ENCODE measurements at regions not wholly inside any gene's neighbourhood (a gene's known extent, or its start where the extent isn't known, plus 50 kb on each side); places are given as distances from the start of the nearest gene placed in this dataset.

DNA sequence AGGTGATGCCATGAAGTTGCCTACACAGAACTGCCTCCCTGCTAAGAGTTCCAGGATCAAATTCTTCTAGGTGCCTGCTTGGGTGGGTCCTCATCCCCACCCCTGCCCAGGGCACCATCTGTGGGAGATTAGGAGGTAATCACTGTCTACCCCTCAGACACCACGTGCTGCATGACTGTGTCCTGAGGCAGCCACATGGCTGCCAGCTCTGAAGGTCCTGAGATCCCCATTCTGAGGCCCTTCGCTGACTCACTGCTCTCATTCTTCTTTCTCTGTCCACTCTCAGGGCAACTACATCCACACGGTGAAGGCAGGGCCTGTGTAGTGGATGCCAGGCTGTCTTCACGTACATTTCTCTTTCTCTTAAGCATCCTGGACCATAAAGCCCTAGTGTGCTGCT, 222.9 kb upstream of the ANKRD55 start:
- TF ChIP-seq, protein P1, sequence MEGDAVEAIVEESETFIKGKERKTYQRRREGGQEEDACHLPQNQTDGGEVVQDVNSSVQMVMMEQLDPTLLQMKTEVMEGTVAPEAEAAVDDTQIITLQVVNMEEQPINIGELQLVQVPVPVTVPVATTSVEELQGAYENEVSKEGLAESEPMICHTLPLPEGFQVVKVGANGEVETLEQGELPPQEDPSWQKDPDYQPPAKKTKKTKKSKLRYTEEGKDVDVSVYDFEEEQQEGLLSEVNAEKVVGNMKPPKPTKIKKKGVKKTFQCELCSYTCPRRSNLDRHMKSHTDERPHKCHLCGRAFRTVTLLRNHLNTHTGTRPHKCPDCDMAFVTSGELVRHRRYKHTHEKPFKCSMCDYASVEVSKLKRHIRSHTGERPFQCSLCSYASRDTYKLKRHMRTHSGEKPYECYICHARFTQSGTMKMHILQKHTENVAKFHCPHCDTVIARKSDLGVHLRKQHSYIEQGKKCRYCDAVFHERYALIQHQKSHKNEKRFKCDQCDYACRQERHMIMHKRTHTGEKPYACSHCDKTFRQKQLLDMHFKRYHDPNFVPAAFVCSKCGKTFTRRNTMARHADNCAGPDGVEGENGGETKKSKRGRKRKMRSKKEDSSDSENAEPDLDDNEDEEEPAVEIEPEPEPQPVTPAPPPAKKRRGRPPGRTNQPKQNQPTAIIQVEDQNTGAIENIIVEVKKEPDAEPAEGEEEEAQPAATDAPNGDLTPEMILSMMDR (conservative IDR thresholded peaks at IDR 0.05 in 1 of 2, IDR thresholded peaks at IDR 0.05 in 1 of 2; ENCODE audit: extremely low read depth in 1 of 2, insufficient read depth in 1 of 2, low read depth in 1 of 2, low read length in 2 of 2) = no peak
- TF ChIP-seq EZH2 (IDR thresholded peaks at IDR 0.05; ENCODE audit: borderline replicate concordance, low read length) = no peak

Data from mammary epithelial cell (primary cell).